Smooth muscle cell (in vitro differentiated cells): ENCODE measurements at regions not wholly inside any gene's neighbourhood (a gene's known extent, or its start where the extent isn't known, plus 50 kb on each side); places are given as distances from the start of the nearest gene placed in this dataset.

Experiments used
- DNase-seq: peaks from one replicate; lab custom pipeline; 2025; ENCODE audit not compliant: unreplicated experiment; lab: John Stamatoyannopoulos, UW
- H2AFZ ChIP-seq: fragments of 200-600 bp; sonication (generic); 2 replicates; pipeline ENCODE4 v1.6.0; 2016; ENCODE audit warnings: antibody characterized with exemption, low read depth, mild to moderate bottlenecking
- H3F3A ChIP-seq: fragments of 200-600 bp; sonication (generic); 2 replicates; pipeline ENCODE4 v1.6.0; 2017; ENCODE audit warnings: antibody characterized with exemption, low read depth
- H3K27ac ChIP-seq: fragments of 200-600 bp; sonication (generic); 2 replicates; pipeline ENCODE4 v1.5.1; 2016; ENCODE audit warnings: low read depth, mild to moderate bottlenecking
- H3K27me3 ChIP-seq: fragments of 200-600 bp; sonication (generic); 2 replicates; pipeline ENCODE4 v1.6.1; 2016; ENCODE audit warnings: low read depth, mild to moderate bottlenecking
- H3K36me3 ChIP-seq: fragments of 200-600 bp; sonication (generic); 2 replicates; pipeline ENCODE4 v1.5.1; 2016; ENCODE audit warnings: low read depth
- H3K4me1 ChIP-seq: fragments of 200-600 bp; sonication (generic); 2 replicates; pipeline ENCODE4 v1.5.1; 2016; ENCODE audit warnings: low read depth
- H3K4me2 ChIP-seq: fragments of 200-600 bp; sonication (generic); 2 replicates; pipeline ENCODE4 v1.6.0; 2016; ENCODE audit warnings: mild to moderate bottlenecking
- H3K4me3 ChIP-seq: fragments of 200-600 bp; sonication (generic); 2 replicates; pipeline ENCODE4 v1.5.1; 2016; ENCODE audit warnings: mild to moderate bottlenecking
- H3K79me2 ChIP-seq: fragments of 200-600 bp; sonication (generic); 2 replicates; pipeline ENCODE4 v1.6.0; 2016; ENCODE audit warnings: low read depth, mild to moderate bottlenecking
- H3K9ac ChIP-seq: fragments of 200-600 bp; sonication (generic); 2 replicates; pipeline ENCODE4 v1.6.0; 2016; ENCODE audit warnings: low read depth
- H3K9me3 ChIP-seq: fragments of 200-600 bp; sonication (generic); replicated peaks from 2 replicates; pipeline ENCODE4 v1.5.1; 2016; ENCODE audit warnings: low read depth
- H4K20me1 ChIP-seq: fragments of 200-600 bp; sonication (generic); 2 replicates; pipeline ENCODE4 v1.6.0; 2016; ENCODE audit warnings: low read depth
- CTCF ChIP-seq: fragments of 200-600 bp; sonication (generic); IDR thresholded peaks from 2 replicates; pipeline ENCODE4 v1.5.1; 2017; ENCODE audit warnings: borderline replicate concordance, mild to moderate bottlenecking, antibody characterized with exemption; ENCODE audit not compliant: insufficient read depth, poor library complexity, severe bottlenecking
- WGBS: methylation state at CpG from one replicate; pipeline ENCODE4 v1.1.7; 2016; ENCODE audit warnings: low lambda C conversion rate; 5-methylcytosine and 5-hydroxymethylcytosine counted together

DNA sequence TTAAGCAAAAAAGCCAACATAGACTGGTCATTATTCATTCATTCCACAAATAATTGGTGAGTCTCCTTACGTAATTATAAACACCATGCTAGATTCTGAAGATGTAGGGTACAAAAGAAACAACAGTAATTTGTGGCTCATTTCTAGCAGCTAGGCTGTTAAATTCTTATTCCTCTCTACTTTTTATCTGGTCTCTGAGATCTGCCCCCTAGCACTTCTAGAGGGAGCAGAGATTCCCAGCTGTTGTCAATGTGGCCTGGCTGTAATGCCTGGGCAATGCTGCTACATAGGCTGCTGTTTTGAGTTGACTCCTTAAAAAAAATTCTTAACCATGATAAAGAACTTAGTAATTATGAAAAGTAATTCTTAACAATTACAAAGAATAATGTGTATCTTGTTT, 434.9 kb upstream of the THRB start:
- Histone ChIP-seq H4K20me1 (no peaks in the 10 kb centered on the region), H2AFZ (no peak overlapping the region), H3K27ac (no peak overlapping the region), H3K27me3 (no peaks in the 10 kb centered on the region), H3K4me1 (no peaks in the 10 kb centered on the region), H3K79me2 (no peaks in the 10 kb centered on the region), H3K4me2 (no peak overlapping the region), H3F3A (no peaks in the 10 kb centered on the region), H3K9ac (no peak overlapping the region), H3K4me3 (no peak overlapping the region), H3K36me3 (no peaks in the 10 kb centered on the region), H3K9me3 (no peaks in the 10 kb centered on the region)
- DNase-seq, result no peak
- TF ChIP-seq CTCF, result no peak
- 66% methylated on average over 1 of the region's 1 CpG for WGBS

- H3K4me3 ChIP-seq, result no peak overlapping the region
- H3K27ac ChIP-seq, result no peak overlapping the region
- peaks cover 8% of the 10 kb centered on the region for H3F3A ChIP-seq
- no peak overlapping the region for H3K4me2 ChIP-seq
- H3K27me3 ChIP-seq, result no peaks in the 10 kb centered on the region
- no peaks in the 10 kb centered on the region for H3K36me3 ChIP-seq
- no peaks in the 10 kb centered on the region for H3K79me2 ChIP-seq
- no peak for DNase-seq
- H3K9me3 ChIP-seq, result no peaks in the 10 kb centered on the region
- no peaks in the 10 kb centered on the region for H4K20me1 ChIP-seq
- no peak overlapping the region for H2AFZ ChIP-seq
- WGBS, result 68% methylated on average over 3 of the region's 3 CpGs
- H3K4me1 ChIP-seq, result no peaks in the 10 kb centered on the region
- no peak for TF ChIP-seq CTCF
- H3K9ac ChIP-seq, result no peak overlapping the region
These were observed 438.8 kb upstream of the THRB start for GRCh38 chr3:24933401-24933800.

DNA sequence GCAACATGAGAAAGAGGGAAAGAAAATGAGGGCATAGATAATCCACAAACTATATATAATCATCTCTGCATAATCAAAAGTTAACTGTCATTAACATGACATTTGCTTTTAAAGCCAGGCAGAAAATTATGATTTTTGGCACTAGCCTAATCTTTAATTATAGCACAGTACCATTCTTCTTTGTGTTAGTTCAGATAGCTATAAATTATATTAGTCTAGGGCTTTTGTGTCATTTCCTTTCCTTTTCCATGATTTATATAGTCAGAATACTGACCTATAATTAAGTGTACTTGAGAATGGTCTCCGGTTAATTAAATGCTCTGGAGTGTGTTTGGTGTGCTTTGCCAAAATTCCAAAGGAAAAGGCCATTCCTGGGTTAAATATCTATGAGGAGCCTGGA, 441.9 kb upstream of the THRB start:
- Histone ChIP-seq H3F3A (peaks cover 8% of the 10 kb centered on the region), H3K4me1 (no peaks in the 10 kb centered on the region), H3K27me3 (no peaks in the 10 kb centered on the region), H3K36me3 (no peaks in the 10 kb centered on the region), H3K9ac (no peak overlapping the region), H3K79me2 (no peaks in the 10 kb centered on the region), H3K4me3 (no peak overlapping the region), H3K27ac (peak overlapping the region; percentile 90), H4K20me1 (no peaks in the 10 kb centered on the region), H2AFZ (no peak overlapping the region), H3K4me2 (peak overlapping the region; percentile 5), H3K9me3 (no peaks in the 10 kb centered on the region)
- WGBS, result 83% methylated on average over 1 of the region's 1 CpG
- no peak for TF ChIP-seq CTCF
- no peak for DNase-seq

DNA sequence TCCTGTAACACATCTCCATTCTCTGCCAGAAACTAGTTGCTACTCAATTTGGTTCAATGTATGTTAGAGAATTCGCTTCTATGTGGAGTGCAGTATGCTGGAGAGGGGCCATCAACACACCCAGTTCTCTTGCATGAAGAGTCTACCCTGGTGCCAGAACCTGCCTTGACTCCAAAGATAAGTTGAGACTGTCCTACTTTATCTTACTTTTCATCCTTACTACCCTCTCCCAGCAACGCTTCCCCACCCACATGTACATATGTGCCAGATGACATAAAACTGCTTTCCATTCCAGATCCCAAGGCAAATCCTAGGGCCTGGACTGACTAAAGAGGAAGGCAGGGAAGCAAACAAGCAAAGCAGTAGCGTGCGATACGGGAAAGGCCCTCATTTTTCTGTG, 442.6 kb upstream of the THRB start:
- no peak for TF ChIP-seq CTCF
- Histone ChIP-seq H3K4me1 (no peaks in the 10 kb centered on the region), H3K9ac (peak overlapping the region; percentile 35), H3K27me3 (no peaks in the 10 kb centered on the region), H3F3A (peaks cover 8% of the 10 kb centered on the region), H2AFZ (no peak overlapping the region), H3K79me2 (no peaks in the 10 kb centered on the region), H4K20me1 (no peaks in the 10 kb centered on the region), H3K36me3 (no peaks in the 10 kb centered on the region), H3K9me3 (no peaks in the 10 kb centered on the region), H3K4me3 (no peak overlapping the region), H3K4me2 (peak overlapping the region; percentile 49), H3K27ac (peak overlapping the region; percentile 90)
- 29% methylated on average over 5 of the region's 5 CpGs for WGBS
- no peak for DNase-seq
